ENCODE measurements at regions not wholly inside any gene's neighbourhood (a gene's known extent, or its start where the extent isn't known, plus 50 kb on each side); places are given as distances from the start of the nearest gene placed in this dataset.

DNA sequence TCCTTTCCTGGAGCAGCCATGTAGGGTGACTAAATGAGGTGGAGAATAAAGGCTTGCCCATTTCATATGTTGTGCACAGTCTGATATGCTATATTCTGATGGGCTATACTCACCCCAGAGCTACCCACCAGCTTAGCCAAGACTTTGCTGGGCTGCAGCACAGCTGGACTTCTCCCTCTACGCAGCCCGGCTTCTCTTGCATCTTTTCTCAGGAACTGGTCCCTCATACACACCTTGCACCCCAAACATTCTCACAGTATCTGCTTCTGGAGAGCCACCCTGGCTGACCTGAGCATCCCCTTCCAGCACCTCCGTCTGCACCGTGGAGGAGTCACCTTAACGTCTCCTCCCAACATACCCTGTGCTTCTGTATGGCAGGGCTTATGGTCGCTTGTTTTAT, 150.8 kb upstream of the PMEPA1 start:
- Histone ChIP-seq H2BK15ac (ENCODE audit: low read depth, low read length) (no peak overlapping the region), H3K4ac (ENCODE audit: low read depth, low read length) (no peak overlapping the region), H2BK5ac (ENCODE audit: low read depth, low read length, poor library complexity, severe bottlenecking) (no peak overlapping the region), H3K4me1 (ENCODE audit: control insufficient read depth, insufficient read depth, low read length) (no peaks in the 10 kb centered on the region), H3K4me3 (ENCODE audit: insufficient read depth, low read depth, low read length) (no peak overlapping the region), H2AK9ac (replicated peaks; ENCODE audit: low read depth, low read length, poor library complexity) (no peak overlapping the region), H3K18ac (ENCODE audit: low read depth, low read length) (no peak overlapping the region), H3K36me3 (ENCODE audit: control insufficient read depth, insufficient read depth, low read length) (no peaks in the 10 kb centered on the region), H3K4me2 (ENCODE audit: low read depth, low read length) (no peak overlapping the region), H4K8ac (ENCODE audit: low read depth in 2 of 2, low read length in 2 of 2) (no peak overlapping the region), H3K9me3 (ENCODE audit: control insufficient read depth, insufficient read depth, low read length) (no peaks in the 10 kb centered on the region), H3K56ac (ENCODE audit: extremely low read depth, insufficient read depth, low read length) (no peak overlapping the region), H2AK5ac (ENCODE audit: low read depth, low read length) (no peak overlapping the region), H3K14ac (replicated peaks; ENCODE audit: low read depth, low read length) (no peak overlapping the region), H3K27me3 (ENCODE audit: control insufficient read depth, insufficient read depth, low read length) (no peaks in the 10 kb centered on the region; the same call in 1 of the 2 replicates), H3K79me1 (ENCODE audit: low read depth in 1 of 2, low read length in 2 of 2) (no peaks in the 10 kb centered on the region), H3K23ac (ENCODE audit: low read depth, low read length) (no peak overlapping the region), H3K9me1 (ENCODE audit: insufficient read depth, low read length) (no peaks in the 10 kb centered on the region), H3K9ac (ENCODE audit: low read depth, low read length) (no peak overlapping the region), H2BK20ac (ENCODE audit: low read depth, low read length) (no peak overlapping the region), H4K91ac (ENCODE audit: insufficient read depth, low read depth, low read length) (no peak overlapping the region), H3K27ac (ENCODE audit: insufficient read depth, low read length) (no peak overlapping the region), H4K20me1 (ENCODE audit: insufficient read depth, low read length) (no peaks in the 10 kb centered on the region), H2BK120ac (ENCODE audit: low read depth, low read length) (no peak overlapping the region), H2AFZ (replicated peaks; ENCODE audit: low read length, poor library complexity) (no peak overlapping the region), H4K5ac (ENCODE audit: low read depth, low read length) (no peak overlapping the region)
- POLR2A ChIA-PET (ENCODE audit: unreplicated experiment): no interaction called here
- no peak for TF ChIP-seq BHLHE40 (IDR thresholded peaks at IDR 0.05; ENCODE audit: low read depth, low read length)
- no peak for TF ChIP-seq CEBPB (IDR thresholded peaks at IDR 0.05; ENCODE audit: low read depth, low read length)
- TF ChIP-seq RFX5 (IDR thresholded peaks at IDR 0.05; ENCODE audit: low read depth, low read length): no peak
- no peak for TF ChIP-seq CHD1 (IDR thresholded peaks at IDR 0.05; ENCODE audit: low read depth, low read length)
- TF ChIP-seq POLR2A (IDR thresholded peaks at IDR 0.05; ENCODE audit: low read depth, low read length): no peak
- no peak for TF ChIP-seq SMC3 (IDR thresholded peaks at IDR 0.05; ENCODE audit: low read depth, low read length)
- no peak for TF ChIP-seq MXI1 (IDR thresholded peaks at IDR 0.05; ENCODE audit: borderline replicate concordance, low read depth, low read length)
- TF ChIP-seq RCOR1 (IDR thresholded peaks at IDR 0.05; ENCODE audit: insufficient replicate concordance, low read length): no peak
- TF ChIP-seq, protein P1, sequence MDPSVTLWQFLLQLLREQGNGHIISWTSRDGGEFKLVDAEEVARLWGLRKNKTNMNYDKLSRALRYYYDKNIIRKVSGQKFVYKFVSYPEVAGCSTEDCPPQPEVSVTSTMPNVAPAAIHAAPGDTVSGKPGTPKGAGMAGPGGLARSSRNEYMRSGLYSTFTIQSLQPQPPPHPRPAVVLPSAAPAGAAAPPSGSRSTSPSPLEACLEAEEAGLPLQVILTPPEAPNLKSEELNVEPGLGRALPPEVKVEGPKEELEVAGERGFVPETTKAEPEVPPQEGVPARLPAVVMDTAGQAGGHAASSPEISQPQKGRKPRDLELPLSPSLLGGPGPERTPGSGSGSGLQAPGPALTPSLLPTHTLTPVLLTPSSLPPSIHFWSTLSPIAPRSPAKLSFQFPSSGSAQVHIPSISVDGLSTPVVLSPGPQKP (IDR thresholded peaks at IDR 0.05; ENCODE audit: borderline replicate concordance, low read depth, low read length): no peak
- TF ChIP-seq FOS (IDR thresholded peaks at IDR 0.05; ENCODE audit: low read depth, low read length): no peak
- TF ChIP-seq, protein P2, sequence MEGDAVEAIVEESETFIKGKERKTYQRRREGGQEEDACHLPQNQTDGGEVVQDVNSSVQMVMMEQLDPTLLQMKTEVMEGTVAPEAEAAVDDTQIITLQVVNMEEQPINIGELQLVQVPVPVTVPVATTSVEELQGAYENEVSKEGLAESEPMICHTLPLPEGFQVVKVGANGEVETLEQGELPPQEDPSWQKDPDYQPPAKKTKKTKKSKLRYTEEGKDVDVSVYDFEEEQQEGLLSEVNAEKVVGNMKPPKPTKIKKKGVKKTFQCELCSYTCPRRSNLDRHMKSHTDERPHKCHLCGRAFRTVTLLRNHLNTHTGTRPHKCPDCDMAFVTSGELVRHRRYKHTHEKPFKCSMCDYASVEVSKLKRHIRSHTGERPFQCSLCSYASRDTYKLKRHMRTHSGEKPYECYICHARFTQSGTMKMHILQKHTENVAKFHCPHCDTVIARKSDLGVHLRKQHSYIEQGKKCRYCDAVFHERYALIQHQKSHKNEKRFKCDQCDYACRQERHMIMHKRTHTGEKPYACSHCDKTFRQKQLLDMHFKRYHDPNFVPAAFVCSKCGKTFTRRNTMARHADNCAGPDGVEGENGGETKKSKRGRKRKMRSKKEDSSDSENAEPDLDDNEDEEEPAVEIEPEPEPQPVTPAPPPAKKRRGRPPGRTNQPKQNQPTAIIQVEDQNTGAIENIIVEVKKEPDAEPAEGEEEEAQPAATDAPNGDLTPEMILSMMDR (conservative IDR thresholded peaks at IDR 0.05; ENCODE audit: low read depth, low read length): no peak
- no TSS peak for BruUV-seq (replicated peaks)
- DNase-seq (no peak), ATAC-seq (ENCODE audit: low read depth) (no peak)
- in situ Hi-C loops (cut with MboI; ENCODE audit: low sequenced_read_pairs) (no loop called here), intact Hi-C loops (cut with micrococcal nuclease) (no loop called here), dilution Hi-C loops (cut with HindIII; ENCODE audit: low sequenced_read_pairs, unreplicated experiment) (no loop called here)
- no CpG with 5 or more reads among the region's 6 CpGs for WGBS, 2 experiments (ENCODE audit: extremely low coverage in 2 of 2, insufficient read length in 1 of 2)
- CTCF ChIA-PET: no interaction called here

Data from IMR-90 (cell line).